ENCODE measurements at regions not wholly inside any gene's neighbourhood (a gene's known extent, or its start where the extent isn't known, plus 50 kb on each side); places are given as distances from the start of the nearest gene placed in this dataset.

GRCh38 chr3:89713196-89713595, 605.8 kb downstream of the EPHA3 start:
- TF ChIP-seq TAF1 (IDR thresholded peaks at IDR 0.05; ENCODE audit: low read depth) (no peak), EP300 (conservative IDR thresholded peaks at IDR 0.05; ENCODE audit: poor library complexity, severe bottlenecking) (no peak), CTCF (IDR thresholded peaks at IDR 0.05; ENCODE audit: poor library complexity, severe bottlenecking) (no peak), RAD21 (conservative IDR thresholded peaks at IDR 0.05) (no peak), EZH2 (IDR thresholded peaks at IDR 0.05; ENCODE audit: borderline replicate concordance, insufficient read depth, low read length, poor library complexity, severe bottlenecking) (no peak)
- H3K27ac ChIP-seq (ENCODE audit: low read length), result no peak overlapping the region
- no peaks in the 10 kb centered on the region for H4K20me1 ChIP-seq (ENCODE audit: insufficient read depth)
- H3K4me3 ChIP-seq (ENCODE audit: low read length), result no peak overlapping the region
- H3K9me3 ChIP-seq (ENCODE audit: low read length), result no peaks in the 10 kb centered on the region
- no peak overlapping the region for H3K4me2 ChIP-seq (ENCODE audit: low read length)
- no peaks in the 10 kb centered on the region for H3F3A ChIP-seq (ENCODE audit: insufficient read depth, low read length, poor library complexity, severe bottlenecking)
- no peaks in the 10 kb centered on the region for H3K9me2 ChIP-seq (ENCODE audit: insufficient read depth, low read length)
- H3K27me3 ChIP-seq (ENCODE audit: insufficient read depth, low read depth, low read length), result no peaks in the 10 kb centered on the region
- H3K79me2 ChIP-seq (replicated peaks; ENCODE audit: insufficient read depth, low read length), result no peaks in the 10 kb centered on the region
- H3K36me3 ChIP-seq (ENCODE audit: insufficient read depth, low read length), result no peaks in the 10 kb centered on the region
- no peak overlapping the region for H2AFZ ChIP-seq (ENCODE audit: low read depth, low read length)
- H3K9ac ChIP-seq (ENCODE audit: low read length), result no peak overlapping the region

- Histone ChIP-seq H3K4me3 (ENCODE audit: low read length) (no peak overlapping the region), H3K79me2 (replicated peaks; ENCODE audit: insufficient read depth, low read length) (no peaks in the 10 kb centered on the region), H3K27me3 (ENCODE audit: insufficient read depth, low read depth, low read length) (no peaks in the 10 kb centered on the region), H3F3A (ENCODE audit: insufficient read depth, low read length, poor library complexity, severe bottlenecking) (no peaks in the 10 kb centered on the region), H3K9me2 (ENCODE audit: insufficient read depth, low read length) (no peaks in the 10 kb centered on the region), H3K9ac (ENCODE audit: low read length) (no peak overlapping the region), H3K27ac (ENCODE audit: low read length) (no peak overlapping the region), H2AFZ (ENCODE audit: low read depth, low read length) (no peak overlapping the region), H3K9me3 (ENCODE audit: low read length) (no peaks in the 10 kb centered on the region), H4K20me1 (ENCODE audit: insufficient read depth) (no peaks in the 10 kb centered on the region), H3K36me3 (ENCODE audit: insufficient read depth, low read length) (no peaks in the 10 kb centered on the region), H3K4me2 (ENCODE audit: low read length) (no peak overlapping the region)
- TF ChIP-seq MXI1 (conservative IDR thresholded peaks at IDR 0.05; ENCODE audit: poor library complexity, severe bottlenecking) (no peak), REST (IDR thresholded peaks at IDR 0.05; ENCODE audit: borderline replicate concordance) (no peak), EP300 (conservative IDR thresholded peaks at IDR 0.05; ENCODE audit: poor library complexity, severe bottlenecking) (no peak)
Observed at GRCh38 chr3:89714237-89714636, 606.8 kb downstream of the EPHA3 start.

GRCh38 chr3:89740080-89740880, 632.9 kb downstream of the EPHA3 start:
- Histone ChIP-seq H3K9ac (ENCODE audit: low read length) (no peak overlapping the region), H3K79me2 (replicated peaks; ENCODE audit: insufficient read depth, low read length) (no peaks in the 10 kb centered on the region), H3F3A (ENCODE audit: insufficient read depth, low read length, poor library complexity, severe bottlenecking) (no peaks in the 10 kb centered on the region), H3K27me3 (ENCODE audit: insufficient read depth, low read depth, low read length) (no peaks in the 10 kb centered on the region), H3K36me3 (ENCODE audit: insufficient read depth, low read length) (no peaks in the 10 kb centered on the region), H4K20me1 (ENCODE audit: insufficient read depth) (no peaks in the 10 kb centered on the region), H3K9me2 (ENCODE audit: insufficient read depth, low read length) (no peaks in the 10 kb centered on the region), H2AFZ (ENCODE audit: low read depth, low read length) (no peak overlapping the region), H3K9me3 (ENCODE audit: low read length) (no peaks in the 10 kb centered on the region), H3K4me2 (ENCODE audit: low read length) (no peak overlapping the region), H3K4me3 (ENCODE audit: low read length) (no peak overlapping the region), H3K27ac (ENCODE audit: low read length) (no peak overlapping the region)
- TF ChIP-seq TAF1 (IDR thresholded peaks at IDR 0.05; ENCODE audit: low read depth) (no peak), MXI1 (conservative IDR thresholded peaks at IDR 0.05; ENCODE audit: poor library complexity, severe bottlenecking) (no peak), EP300 (conservative IDR thresholded peaks at IDR 0.05; ENCODE audit: poor library complexity, severe bottlenecking) (no peak)
